T47D (cell line): ENCODE measurements at regions not wholly inside any gene's neighbourhood (a gene's known extent, or its start where the extent isn't known, plus 50 kb on each side); places are given as distances from the start of the nearest gene placed in this dataset.

ENCODE experiments used
- DNase-seq, 2 experiments: peaks; one replicate each; pipeline versions ENCODE4 v3.0.0 to v3.0.0-alpha.2; 2011 to 2012; ENCODE audit warnings: low read depth in 1 of 2, low spot score in 1 of 2
- JUND ChIP-seq: IDR thresholded peaks from 2 replicates; pipeline ENCODE4 v1.6.1; 2012; ENCODE audit warnings: low read depth
- in situ Hi-C: cut with HindIII; loops from 2 replicates; pipeline ENCODE4 v1.10.0; 2016; ENCODE audit warnings: low sequenced_read_pairs, low pct_unique_long_range_greater_than_20kb

DNA sequence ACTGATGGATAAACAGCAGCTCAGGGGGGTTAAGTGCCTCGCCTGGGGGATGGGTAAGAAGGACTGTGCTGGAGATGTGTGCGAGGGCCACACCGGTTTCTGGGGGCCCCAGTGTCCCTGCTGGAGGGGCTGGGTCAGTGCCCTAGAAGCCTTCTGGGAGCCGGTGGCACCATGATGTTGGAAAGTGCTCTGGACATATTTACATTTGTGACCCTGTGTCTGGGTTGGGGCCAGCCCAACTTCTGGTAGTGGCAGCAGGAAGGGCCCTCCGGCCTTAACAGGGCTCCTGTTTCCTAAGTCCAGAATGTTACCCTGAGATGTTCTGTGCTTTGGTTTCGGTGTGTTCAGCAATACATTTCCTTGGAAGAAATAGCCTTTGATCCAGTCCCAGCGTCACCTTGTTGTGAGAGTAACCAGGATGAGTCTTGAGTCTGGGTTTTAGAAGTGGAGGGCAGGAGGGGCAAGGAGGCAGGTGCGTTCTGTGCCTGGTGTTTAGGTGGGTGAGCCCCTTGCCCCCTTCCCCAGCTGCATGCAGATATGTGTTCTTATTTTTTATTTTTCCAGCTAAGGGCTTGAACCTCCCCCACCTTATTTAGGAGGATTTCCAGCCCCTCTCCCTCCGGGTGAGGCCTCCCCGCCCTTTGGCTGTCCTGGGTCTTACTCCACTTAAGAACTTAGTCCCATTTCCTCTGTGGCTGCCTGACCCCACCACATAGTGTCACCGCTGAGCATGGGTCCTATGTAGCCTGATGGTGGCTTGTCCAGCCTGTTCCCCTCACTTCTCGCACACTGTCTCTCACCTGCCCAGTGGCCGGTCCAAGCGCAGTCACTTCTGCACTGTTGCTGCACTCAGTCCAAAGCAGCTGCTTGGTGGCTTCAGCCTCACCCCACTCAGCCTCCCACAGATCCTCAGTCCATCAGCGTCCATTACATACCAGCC is 132.7 kb upstream of the HS6ST1 start:
- no peak for TF ChIP-seq JUND
- in situ Hi-C loops: no loop called here
- no peak for DNase-seq

DNA sequence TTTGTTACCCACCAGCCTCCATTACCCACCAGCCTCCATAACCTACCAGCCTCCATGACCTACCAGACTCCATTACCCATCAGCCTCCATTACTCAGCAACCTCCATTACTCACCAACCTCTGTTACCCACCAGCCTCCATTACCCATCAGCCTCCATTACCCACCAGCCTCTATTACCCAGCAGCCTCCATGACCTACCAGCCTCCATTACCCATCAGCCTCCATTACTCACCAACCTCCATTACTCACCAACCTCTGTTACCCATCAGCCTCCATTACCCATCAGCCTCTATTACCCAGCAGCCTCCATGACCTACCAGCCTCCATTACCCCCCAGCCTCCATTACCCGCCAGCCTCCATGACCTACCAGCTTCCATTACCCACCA is 133.3 kb upstream of the HS6ST1 start:
- in situ Hi-C loops: no loop called here
- DNase-seq: no peak
- TF ChIP-seq JUND: no peak

DNA sequence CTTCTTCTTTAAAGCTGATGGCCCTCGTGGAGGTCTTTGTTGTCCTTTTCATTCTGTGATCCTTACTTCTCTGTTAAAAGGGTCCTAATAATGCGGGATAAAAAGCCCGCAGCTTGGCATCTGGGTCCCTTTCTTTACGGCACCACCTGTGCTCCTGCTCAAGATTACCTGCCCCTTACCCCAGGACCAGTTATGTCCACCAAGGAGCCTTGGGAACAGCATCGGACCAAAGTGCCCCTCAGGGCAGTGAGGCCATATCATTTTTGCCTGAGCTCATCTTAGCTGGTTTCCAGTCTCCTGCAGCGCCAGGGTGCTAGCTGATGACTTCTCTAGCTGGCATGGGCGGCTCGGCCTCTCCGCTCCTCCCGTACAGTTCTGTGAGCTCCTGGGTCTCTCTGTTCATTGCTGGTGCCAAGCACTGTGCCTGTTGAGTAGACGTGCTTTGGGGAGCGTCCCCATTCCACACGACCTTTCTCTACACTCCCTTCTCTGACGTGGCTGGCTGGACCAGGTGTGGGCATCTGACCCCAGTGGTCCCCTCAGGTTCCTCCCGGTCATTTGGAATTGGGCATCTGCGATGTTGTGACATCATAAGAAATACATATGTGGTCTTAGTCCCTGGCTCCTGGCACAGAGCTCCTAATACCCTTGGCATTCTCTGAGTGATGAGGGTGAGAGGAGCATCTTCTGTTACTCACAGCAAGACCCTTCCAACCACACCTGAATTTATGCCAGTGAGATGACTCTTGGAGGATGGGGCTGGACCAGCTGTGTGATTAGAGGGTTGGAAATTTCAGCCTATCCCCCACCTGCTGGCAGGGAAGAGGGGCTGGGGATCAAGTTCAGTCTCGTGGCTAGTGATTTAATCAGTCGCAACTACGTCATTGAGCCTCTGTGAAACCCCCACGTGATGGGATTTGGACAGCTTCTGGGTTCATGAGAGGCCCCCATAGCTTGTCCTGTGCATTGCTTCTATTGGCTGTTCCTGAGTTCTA is 134.2 kb upstream of the HS6ST1 start:
- no peak for DNase-seq
- no peak for TF ChIP-seq JUND
- in situ Hi-C loops: no loop called here

DNA sequence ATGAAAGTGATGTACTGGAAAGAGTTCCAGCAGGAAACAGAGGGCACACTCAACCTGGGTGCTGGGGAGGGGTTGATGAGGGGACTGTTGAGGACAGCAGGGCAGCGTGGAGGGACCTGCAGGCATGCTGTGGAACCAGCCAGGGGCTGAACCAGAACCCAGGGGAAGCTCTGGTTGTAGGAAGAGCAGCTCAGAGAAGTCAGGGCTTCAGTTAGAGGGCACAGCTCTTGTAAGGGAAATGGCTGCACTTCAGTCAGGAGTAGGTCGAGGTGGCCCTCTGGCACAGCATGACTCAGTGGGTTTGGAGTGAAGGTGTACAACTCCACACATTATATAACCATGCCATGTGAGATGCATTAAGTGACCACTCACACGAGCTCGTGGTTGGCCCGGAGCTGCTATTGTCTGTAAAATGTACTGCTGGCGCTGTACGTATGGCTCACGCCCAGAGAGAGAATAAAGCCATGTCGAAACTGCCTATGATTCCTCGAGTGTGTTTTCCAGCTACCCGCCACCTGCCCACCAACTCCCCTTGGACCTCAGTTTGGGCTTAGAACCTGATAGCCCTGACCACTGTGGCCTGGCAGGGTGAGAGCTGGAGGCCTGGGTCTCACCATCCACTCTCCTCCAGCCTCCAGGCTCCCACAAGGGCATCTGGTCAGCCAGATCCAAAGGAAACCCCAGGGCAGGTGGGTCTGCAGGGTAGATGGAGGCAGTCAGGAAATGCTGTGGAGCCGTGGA is 136.5 kb upstream of the HS6ST1 start:
- DNase-seq: no peak
- no peak for TF ChIP-seq JUND
- in situ Hi-C loops: no loop called here

DNA sequence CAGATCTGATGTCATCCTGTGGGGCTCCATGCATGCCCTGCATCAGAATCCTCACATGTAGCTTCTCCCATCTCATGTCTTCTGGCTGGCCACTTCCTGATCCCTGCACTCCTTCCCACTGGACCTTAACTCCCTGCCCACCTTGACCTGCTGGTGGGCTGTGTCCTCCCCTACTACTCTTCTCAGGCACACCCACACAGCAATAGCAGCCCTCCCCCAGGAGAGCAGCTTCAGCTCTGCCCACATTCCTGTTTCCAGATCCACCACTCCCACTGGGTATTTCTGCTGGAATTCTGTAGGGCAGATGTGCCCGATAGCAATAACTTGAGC is 137.0 kb upstream of the HS6ST1 start:
- no peak for TF ChIP-seq JUND
- no peak for DNase-seq

DNA sequence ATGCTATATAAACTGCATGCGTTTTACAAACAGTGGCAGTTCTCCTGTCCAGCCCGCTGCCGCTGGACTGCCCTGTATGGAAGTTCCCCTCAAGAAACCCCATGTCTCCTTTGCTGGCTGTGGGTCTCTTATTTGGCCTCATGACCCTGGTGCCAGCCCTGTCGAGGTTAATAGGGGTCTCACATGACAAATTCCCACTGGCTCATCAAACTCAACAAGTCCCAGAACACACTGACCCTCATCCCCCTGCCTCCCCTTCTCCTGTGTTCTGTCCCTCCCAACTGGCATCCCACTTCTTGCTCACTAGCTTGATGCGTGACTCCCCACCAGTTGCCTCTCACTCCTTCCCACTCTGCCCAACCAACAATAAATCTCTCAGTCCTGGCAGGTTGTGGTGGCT is 137.6 kb upstream of the HS6ST1 start:
- in situ Hi-C loops: no loop called here
- no peak for TF ChIP-seq JUND
- DNase-seq: no peak

More for the DNA sequence above, 137.0 kb upstream of the HS6ST1 start:
- in situ Hi-C loops: no loop called here

DNA sequence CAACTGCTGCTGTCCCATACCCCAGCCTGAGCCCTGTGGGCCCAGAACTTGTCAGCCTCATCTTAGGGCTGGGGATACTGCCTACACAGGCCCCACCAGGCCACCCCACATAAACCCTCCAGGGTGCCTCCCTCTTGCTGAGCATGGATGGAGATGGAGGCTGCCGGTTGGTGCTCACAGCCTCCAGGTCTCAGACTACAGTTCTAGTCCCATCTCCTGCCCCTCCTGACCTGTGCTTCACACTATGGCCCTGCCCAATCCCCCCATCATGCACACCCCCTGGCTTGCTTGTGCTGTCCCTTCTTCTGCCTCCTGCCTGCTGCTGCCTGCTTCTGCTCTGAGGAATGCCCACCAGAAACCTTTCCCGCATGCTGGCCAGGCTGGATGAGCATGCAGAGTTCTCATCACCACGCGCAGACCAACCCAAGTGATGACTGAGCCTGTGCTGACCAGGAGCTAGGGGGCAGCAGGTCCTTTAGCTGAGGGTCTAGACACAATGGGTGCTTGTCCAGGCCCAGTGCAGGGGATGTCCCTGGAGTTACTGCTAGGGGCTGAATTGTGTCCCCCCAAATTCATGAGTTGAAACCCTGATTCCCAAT is 138.4 kb upstream of the HS6ST1 start:
- TF ChIP-seq JUND: no peak
- in situ Hi-C loops: no loop called here
- no peak for DNase-seq

DNA sequence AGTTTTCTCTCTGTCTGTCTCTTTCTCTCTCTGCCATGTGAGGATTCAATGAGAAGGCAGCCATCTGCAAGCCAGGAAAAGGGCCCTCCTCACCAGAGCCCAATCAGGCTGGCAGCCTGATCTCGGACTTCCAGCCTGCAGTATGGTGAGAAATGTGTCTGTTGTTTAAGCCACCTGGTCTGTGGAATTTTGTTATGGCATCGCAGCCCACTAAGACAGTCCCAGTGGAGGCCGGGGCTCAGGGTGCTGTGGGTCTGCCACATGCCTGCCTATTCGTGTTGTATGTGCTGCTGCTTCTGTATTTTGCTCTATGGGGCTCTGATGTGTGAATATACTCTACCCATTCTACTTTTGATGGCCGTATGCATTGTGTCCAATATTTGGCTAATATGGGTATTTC is 139.0 kb upstream of the HS6ST1 start:
- no peak for TF ChIP-seq JUND
- DNase-seq: no peak

DNA sequence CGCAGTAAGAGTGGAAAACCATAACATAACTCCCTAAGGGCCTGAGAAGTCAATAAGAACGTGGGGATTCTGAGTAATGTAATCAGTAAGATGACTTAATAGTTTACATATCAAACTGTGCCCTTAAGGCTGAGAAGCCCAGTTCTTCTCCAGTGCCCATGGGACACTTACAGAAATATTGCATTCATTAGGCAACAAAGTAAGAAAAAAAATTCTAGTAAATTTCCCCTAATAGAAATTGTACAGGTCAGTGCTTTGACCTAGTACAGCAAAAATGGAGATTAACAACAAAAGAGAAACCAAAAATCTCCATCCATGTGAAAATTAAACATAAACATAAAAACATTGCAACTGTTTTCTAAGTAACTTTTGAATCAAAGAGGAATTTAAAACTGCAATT is 139.8 kb upstream of the HS6ST1 start:
- TF ChIP-seq JUND: no peak
- DNase-seq: no peak
- in situ Hi-C loops: no loop called here

More for the DNA sequence above, 139.0 kb upstream of the HS6ST1 start:
- in situ Hi-C loops: no loop called here

DNA sequence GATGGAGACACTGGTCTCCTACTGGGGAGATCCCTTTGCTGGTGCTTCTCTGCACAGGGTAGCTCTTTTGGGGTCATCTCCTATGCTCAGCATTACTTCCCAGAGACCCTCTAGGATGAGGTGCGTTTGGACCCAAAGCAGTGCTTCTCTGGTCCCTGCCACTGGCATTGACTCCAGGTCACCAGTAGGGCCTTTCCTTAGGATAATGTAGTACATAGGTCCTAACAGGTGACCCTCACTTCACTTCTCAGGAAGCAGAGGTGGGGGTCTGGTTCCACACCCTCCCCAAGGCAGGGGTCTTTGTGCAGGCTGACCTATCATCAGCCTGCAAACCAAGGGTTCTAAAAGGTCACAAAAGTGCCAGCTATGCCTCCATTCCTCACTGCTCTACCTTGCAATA is 145.8 kb upstream of the HS6ST1 start:
- TF ChIP-seq JUND: no peak
- DNase-seq: no peak
- in situ Hi-C loops: no loop called here

DNA sequence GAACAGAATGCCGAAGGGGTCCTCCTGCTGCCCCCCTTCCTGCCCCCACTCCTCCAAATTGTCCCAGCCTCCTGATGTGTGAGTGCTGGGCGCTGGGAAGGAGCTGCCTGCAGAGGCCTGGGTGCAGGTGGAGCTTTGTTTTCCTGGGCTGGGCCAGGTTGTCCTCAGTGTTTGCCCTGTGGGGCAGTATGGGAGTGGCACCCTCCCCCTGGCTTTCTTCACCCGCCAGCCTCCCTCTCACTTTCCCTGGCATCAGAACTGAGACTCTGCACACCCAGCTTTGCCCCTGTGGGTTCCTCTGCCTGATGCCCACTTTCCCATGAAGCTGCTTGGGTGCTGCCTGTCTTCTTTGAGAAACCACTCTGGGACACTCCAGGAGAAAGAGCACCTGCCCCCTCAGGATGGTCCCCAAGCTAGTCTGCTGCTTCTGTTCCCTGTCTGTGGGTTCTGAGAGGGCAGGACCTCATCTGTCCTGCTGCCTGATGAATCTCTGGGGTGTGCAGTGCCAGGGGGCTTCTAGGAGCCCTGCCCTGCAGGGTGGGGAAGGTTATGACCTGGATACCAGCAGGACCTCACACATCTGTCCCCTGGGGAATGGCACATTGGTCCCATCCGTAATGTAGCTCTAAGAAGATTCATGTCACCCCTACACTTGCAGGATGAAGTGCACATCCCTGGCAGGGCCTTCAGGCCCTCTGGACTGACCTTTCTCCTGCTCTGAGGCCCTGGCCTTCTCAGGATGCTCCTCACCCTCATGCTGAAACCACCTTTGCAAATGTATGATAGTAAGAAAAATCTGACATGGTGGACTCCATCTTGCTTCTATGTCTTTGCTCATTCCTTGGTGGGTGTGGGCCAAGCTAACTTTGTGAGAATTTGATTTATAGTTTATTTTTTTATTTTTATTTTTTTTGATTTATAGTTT is 146.8 kb upstream of the HS6ST1 start:
- no peak for TF ChIP-seq JUND
- DNase-seq: no peak
- in situ Hi-C loops: no loop called here

DNA sequence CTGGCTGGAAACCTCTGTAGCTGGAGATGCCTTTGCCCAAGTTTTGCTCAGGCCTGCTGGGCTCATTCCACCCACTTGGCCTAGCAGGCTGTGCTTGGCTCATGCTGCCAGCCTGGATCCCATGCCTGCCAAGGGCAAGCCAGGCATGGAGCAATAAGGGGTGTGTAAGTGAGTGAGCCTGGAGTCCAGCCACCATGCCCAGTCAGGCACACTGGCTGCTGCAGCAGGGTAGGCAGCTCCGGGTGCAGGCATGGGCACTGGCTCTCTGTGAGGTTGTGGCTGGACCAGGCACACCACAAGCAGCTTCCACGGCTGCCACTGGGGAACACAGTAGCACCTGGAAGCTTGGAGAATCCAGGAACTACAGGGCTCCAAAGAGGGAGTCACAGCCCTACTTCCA is 147.7 kb upstream of the HS6ST1 start:
- no peak for DNase-seq
- no peak for TF ChIP-seq JUND
- in situ Hi-C loops: no loop called here
